Left ventricle myocardium inferior (tissue), 1 donor: ENCODE measurements at regions not wholly inside any gene's neighbourhood (a gene's known extent, or its start where the extent isn't known, plus 50 kb on each side); places are given as distances from the start of the nearest gene placed in this dataset.

ENCODE experiments used
- DNase-seq: peaks from one replicate; pipeline ENCODE4 v3.0.0-alpha.2; 2020
- H3K27ac ChIP-seq: fragments of 200-600 bp; replicated peaks from 2 replicates; pipeline ENCODE4 v1.8.0; 2021
- H3K27me3 ChIP-seq: fragments of 200-600 bp; 2 replicates; pipeline ENCODE4 v1.8.0; 2021; ENCODE audit warnings: low read depth
- H3K36me3 ChIP-seq: fragments of 200-600 bp; 2 replicates; pipeline ENCODE4 v1.8.0; 2021
- H3K4me1 ChIP-seq: fragments of 200-600 bp; 2 replicates; pipeline ENCODE4 v1.8.0; 2021
- H3K4me3 ChIP-seq: fragments of 200-600 bp; 2 replicates; pipeline ENCODE4 v1.8.0; 2021; ENCODE audit warnings: mild to moderate bottlenecking, moderate library complexity
- H3K9me3 ChIP-seq: fragments of 200-600 bp; replicated peaks from 2 replicates; pipeline ENCODE4 v1.8.0; 2021
- intact Hi-C: fragments of 100-400 bp; cut with micrococcal nuclease; formaldehyde crosslinking; loops from one replicate; pipeline ENCODE4 v1.11.0; 2022
- TF ChIP-seq, protein P1 (sequence below): fragments of 200-600 bp; IDR thresholded peaks from 2 replicates; pipeline ENCODE4 v1.8.0; 2021; ENCODE audit warnings: antibody characterized with exemption, mild to moderate bottlenecking, borderline replicate concordance
- donor health status: DM: no; HTN: yes; CAD: no; lungs with severe emphysema.

DNA sequence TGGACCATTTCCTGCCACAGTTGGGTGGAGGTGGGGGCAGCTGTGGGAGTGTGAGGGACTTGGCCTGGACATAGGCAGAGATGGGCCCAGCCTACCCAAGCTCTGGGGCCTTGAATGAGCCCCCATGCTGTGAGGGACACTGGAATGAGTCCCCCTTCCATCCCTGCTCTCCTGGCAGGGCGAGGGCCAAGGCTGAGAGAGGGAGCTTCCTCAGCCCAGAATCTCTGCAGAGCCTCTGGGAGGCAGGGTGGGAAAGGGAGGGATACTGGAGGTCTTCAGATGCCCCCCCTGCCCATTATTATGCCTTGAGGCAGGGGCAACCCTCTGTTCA is 124.5 kb upstream of the PJA1 start:
- TF ChIP-seq, protein P1, sequence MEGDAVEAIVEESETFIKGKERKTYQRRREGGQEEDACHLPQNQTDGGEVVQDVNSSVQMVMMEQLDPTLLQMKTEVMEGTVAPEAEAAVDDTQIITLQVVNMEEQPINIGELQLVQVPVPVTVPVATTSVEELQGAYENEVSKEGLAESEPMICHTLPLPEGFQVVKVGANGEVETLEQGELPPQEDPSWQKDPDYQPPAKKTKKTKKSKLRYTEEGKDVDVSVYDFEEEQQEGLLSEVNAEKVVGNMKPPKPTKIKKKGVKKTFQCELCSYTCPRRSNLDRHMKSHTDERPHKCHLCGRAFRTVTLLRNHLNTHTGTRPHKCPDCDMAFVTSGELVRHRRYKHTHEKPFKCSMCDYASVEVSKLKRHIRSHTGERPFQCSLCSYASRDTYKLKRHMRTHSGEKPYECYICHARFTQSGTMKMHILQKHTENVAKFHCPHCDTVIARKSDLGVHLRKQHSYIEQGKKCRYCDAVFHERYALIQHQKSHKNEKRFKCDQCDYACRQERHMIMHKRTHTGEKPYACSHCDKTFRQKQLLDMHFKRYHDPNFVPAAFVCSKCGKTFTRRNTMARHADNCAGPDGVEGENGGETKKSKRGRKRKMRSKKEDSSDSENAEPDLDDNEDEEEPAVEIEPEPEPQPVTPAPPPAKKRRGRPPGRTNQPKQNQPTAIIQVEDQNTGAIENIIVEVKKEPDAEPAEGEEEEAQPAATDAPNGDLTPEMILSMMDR, result no peak
- H3K27ac ChIP-seq, result no peak overlapping the region
- intact Hi-C loops, result no loop called here

DNA sequence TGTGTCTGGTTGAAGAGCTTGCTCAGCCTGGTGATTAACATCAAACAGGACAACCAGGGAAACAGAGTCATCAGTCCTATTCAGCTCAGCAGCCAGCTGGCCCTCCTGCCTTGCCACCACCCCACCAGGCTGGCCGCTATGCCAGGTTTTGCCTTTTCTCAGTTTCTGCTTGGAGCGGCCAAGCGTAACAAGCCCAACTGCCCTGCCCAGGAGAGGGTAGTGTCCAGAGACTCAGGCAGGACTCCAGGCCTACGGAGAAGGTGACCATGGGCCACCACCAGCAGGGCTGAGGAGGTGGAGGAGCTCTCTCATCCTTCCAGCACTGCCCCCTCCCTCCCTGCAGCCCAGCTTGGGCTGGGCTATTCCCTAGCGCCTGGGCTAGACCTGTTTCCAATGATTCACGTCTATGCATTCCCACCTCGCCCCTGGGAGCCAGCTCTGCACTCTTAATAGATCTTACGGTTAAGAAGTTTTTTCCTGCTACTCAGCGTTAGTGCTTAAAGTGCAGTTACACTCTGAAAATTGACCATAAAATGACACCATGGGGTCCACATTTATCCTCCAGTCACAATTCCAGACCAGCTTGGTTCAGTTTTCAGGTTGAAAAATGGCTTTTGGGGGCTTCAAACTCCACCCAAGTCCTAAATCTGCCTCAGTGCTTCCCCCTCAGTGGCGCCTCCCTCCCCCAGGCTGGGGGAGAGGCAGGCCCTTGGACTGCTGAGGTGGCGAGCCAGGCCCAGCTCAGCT is 124.0 kb upstream of the PJA1 start:
- H3K36me3 ChIP-seq, result no peaks in the 10 kb centered on the region
- H3K9me3 ChIP-seq, result no peaks in the 10 kb centered on the region
- H3K4me3 ChIP-seq, result no peak overlapping the region
- intact Hi-C loops, result no loop called here
- H3K4me1 ChIP-seq, result peaks cover 7% of the 10 kb centered on the region
- TF ChIP-seq, protein P1, result no peak
- DNase-seq, result no peak
- H3K27ac ChIP-seq, result no peak overlapping the region
- no peaks in the 10 kb centered on the region for H3K27me3 ChIP-seq

More for the DNA sequence above, 124.5 kb upstream of the PJA1 start:
- peaks cover 7% of the 10 kb centered on the region for H3K4me1 ChIP-seq
- DNase-seq, result no peak
- no peaks in the 10 kb centered on the region for H3K27me3 ChIP-seq
- H3K4me3 ChIP-seq, result no peak overlapping the region
- no peaks in the 10 kb centered on the region for H3K36me3 ChIP-seq
- no peaks in the 10 kb centered on the region for H3K9me3 ChIP-seq

DNA sequence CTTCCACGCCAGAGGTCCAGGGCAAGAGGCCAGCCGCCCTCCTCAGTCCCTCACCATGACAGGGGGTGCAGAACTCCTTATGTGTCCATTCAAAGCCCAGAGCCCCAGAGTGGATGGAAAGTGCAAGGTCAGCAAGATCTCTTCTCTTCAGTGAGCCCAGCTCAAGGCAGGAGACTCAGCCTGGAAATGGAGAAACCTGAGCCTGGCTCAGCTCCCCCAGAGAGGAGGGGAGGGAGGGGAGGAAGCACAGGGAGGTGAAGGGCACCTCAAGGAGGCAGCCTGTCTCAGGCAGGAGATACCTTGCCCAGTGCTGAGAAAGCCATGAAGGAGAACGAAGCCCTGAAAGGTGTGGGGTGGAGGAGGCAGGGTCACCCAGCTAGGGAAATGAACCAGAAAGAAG is 121.8 kb upstream of the PJA1 start:
- Histone ChIP-seq H3K4me3 (no peak overlapping the region), H3K4me1 (peaks cover 7% of the 10 kb centered on the region), H3K27ac (no peak overlapping the region), H3K27me3 (no peaks in the 10 kb centered on the region), H3K9me3 (no peaks in the 10 kb centered on the region), H3K36me3 (no peaks in the 10 kb centered on the region)
- TF ChIP-seq, protein P1, result no peak
- intact Hi-C loops, result no loop called here
- DNase-seq, result no peak

DNA sequence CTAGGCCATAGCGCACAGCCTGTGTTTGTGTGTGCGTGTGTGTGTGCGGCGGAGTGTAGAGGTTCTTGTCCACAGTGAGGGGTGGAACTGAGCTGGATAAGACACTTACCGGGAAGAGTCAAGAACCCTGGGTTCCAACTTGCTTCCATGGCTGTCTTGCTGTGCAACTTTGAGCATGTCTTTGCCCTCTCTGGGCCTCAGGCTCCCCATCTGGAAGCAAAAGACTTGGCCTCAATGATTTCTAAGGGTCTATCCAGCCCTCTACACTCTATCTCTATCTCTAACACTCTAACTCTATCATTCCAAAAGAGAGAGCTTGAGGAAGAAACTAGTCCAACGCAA is 121.3 kb upstream of the PJA1 start:
- H3K27ac ChIP-seq, result no peak overlapping the region
- TF ChIP-seq, protein P1, result no peak
- peaks cover 9% of the 10 kb centered on the region for H3K4me1 ChIP-seq

DNA sequence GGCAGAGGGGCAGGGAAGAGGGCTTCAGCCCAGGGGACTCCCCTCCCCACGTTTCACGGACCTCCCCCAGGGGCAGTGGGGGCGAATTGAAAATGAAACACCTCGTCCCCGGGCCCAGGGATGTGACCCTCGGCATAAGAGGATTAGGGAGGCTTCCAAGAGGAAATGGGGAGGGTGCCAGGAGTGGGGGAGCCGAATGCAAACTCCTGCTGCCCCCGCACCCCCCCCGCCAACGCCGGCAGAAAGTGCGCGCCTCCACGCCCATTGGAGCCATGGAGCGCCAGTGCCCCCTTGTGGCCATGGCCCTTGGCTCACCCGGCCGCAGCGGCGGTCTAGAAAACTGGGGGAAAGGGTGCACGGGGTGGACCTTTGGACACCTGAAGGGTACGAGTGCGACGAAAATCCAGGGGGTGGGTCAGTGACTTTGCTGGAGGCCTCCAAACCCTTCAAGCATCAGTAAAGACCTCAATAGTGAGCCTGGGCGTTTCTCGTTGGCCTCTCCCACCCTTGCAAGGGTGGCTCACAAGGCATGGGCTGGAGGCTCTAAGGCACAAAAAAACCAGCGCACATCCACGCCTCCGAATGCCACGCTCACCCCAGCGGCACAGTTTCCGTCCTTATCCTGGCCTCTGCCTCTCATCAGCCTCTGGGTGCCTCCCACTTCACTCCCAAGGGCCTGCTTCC is 120.8 kb upstream of the PJA1 start:
- H3K27me3 ChIP-seq, result no peaks in the 10 kb centered on the region
- TF ChIP-seq, protein P1, result peak; percentile 87
- H3K9me3 ChIP-seq, result no peaks in the 10 kb centered on the region
- peaks cover 14% of the 10 kb centered on the region for H3K4me1 ChIP-seq
- H3K36me3 ChIP-seq, result no peaks in the 10 kb centered on the region
- DNase-seq, result peak; percentile 67
- H3K4me3 ChIP-seq, result peak overlapping the region; percentile 60
- intact Hi-C loops, result no loop called here
- H3K27ac ChIP-seq, result peak overlapping the region; percentile 48

More for the DNA sequence above, 121.3 kb upstream of the PJA1 start:
- DNase-seq, result no peak
- no peaks in the 10 kb centered on the region for H3K27me3 ChIP-seq
- H3K4me3 ChIP-seq, result no peak overlapping the region
- H3K9me3 ChIP-seq, result no peaks in the 10 kb centered on the region
- no peaks in the 10 kb centered on the region for H3K36me3 ChIP-seq
- intact Hi-C loops, result no loop called here
